HG03025 (cell line): ENCODE measurements at regions not wholly inside any gene's neighbourhood (a gene's known extent, or its start where the extent isn't known, plus 50 kb on each side); places are given as distances from the start of the nearest gene placed in this dataset.

Source experiments
- ATAC-seq: cut with Tn5 transposase; IDR thresholded peaks from one replicate; pipeline ENCODE4 v1.9.1; 2021; ENCODE audit warnings: mild to moderate bottlenecking, moderate library complexity; ENCODE audit not compliant: unreplicated experiment, low FRiP score

GRCh38 chr2:223545830-223546229, 56.3 kb downstream of the SCG2 start:
- no peak for ATAC-seq
